OCI-LY3 (cell line): ENCODE measurements at regions not wholly inside any gene's neighbourhood (a gene's known extent, or its start where the extent isn't known, plus 50 kb on each side); places are given as distances from the start of the nearest gene placed in this dataset.

Experiments used
- EZH2phosphoT487 ChIP-seq: fragments of 200-600 bp; shearing (Covaris generic); IDR thresholded peaks from 2 replicates; pipeline ENCODE4 v1.6.1; 2018; ENCODE audit warnings: antibody characterized with exemption, mixed run types, low read depth
- TF ChIP-seq, protein P1 (sequence below): fragments of 200-600, 300-600 bp; sonication (generic); IDR thresholded peaks from 2 replicates; pipeline ENCODE4 v1.5.1; 2014; ENCODE audit warnings: antibody characterized with exemption, low read length, low read depth

- TF ChIP-seq, protein P1, sequence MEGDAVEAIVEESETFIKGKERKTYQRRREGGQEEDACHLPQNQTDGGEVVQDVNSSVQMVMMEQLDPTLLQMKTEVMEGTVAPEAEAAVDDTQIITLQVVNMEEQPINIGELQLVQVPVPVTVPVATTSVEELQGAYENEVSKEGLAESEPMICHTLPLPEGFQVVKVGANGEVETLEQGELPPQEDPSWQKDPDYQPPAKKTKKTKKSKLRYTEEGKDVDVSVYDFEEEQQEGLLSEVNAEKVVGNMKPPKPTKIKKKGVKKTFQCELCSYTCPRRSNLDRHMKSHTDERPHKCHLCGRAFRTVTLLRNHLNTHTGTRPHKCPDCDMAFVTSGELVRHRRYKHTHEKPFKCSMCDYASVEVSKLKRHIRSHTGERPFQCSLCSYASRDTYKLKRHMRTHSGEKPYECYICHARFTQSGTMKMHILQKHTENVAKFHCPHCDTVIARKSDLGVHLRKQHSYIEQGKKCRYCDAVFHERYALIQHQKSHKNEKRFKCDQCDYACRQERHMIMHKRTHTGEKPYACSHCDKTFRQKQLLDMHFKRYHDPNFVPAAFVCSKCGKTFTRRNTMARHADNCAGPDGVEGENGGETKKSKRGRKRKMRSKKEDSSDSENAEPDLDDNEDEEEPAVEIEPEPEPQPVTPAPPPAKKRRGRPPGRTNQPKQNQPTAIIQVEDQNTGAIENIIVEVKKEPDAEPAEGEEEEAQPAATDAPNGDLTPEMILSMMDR = no peak
- no peak for TF ChIP-seq EZH2phosphoT487
These were observed 245.2 kb downstream of the TLE3 start for GRCh38 chr15:69852482-69852881.
